HL-60/S4 treated with retinoic acid at 250 ng/mL for 4 days and 3 days (cell line): ENCODE measurements at regions not wholly inside any gene's neighbourhood (a gene's known extent, or its start where the extent isn't known, plus 50 kb on each side); places are given as distances from the start of the nearest gene placed in this dataset.

Source experiments
- in situ Hi-C: fragments of 300-500 bp; cut with MboI; formaldehyde crosslinking; loops from 2 replicates; pipeline ENCODE4 v1.7.0; 2022; ENCODE audit warnings: low sequenced_read_pairs

GRCh38 chr20:60304931-60305330, 346.7 kb downstream of the CDH26 start:
- in situ Hi-C loops: no loop called here

- in situ Hi-C loops: no loop called here
These were observed 347.9 kb downstream of the CDH26 start for GRCh38 chr20:60306105-60306504.

- in situ Hi-C loops: no loop called here
These were observed 348.3 kb downstream of the CDH26 start for GRCh38 chr20:60306551-60306950.

- in situ Hi-C loops: no loop called here
These were observed 352.5 kb downstream of the CDH26 start for GRCh38 chr20:60310560-60311349.

- in situ Hi-C loops: no loop called here
These were observed 355.0 kb downstream of the CDH26 start for GRCh38 chr20:60313191-60313590.

- in situ Hi-C loops: no loop called here
These were observed 355.4 kb downstream of the CDH26 start for GRCh38 chr20:60313614-60314013.

GRCh38 chr20:60314727-60315126, 356.5 kb downstream of the CDH26 start:
- in situ Hi-C loops: no loop called here

GRCh38 chr20:60316476-60317158, 358.4 kb downstream of the CDH26 start:
- in situ Hi-C loops: no loop called here

GRCh38 chr20:60317401-60317800, 359.2 kb downstream of the CDH26 start:
- in situ Hi-C loops: no loop called here

- in situ Hi-C loops: no loop called here
These were observed 363.4 kb downstream of the CDH26 start for GRCh38 chr20:60321601-60322000.

- in situ Hi-C loops: no loop called here
These were observed 368.6 kb downstream of the CDH26 start for GRCh38 chr20:60326821-60327220.

- in situ Hi-C loops: no loop called here
These were observed 369.9 kb downstream of the CDH26 start for GRCh38 chr20:60327971-60328660.

GRCh38 chr20:60330461-60330860, 372.2 kb downstream of the CDH26 start:
- in situ Hi-C loops: no loop called here

GRCh38 chr20:60331688-60332300, 373.6 kb downstream of the CDH26 start:
- in situ Hi-C loops: no loop called here

- in situ Hi-C loops: no loop called here
These were observed 374.3 kb downstream of the CDH26 start for GRCh38 chr20:60332523-60332922.

- in situ Hi-C loops: no loop called here
These were observed 376.7 kb downstream of the CDH26 start for GRCh38 chr20:60334911-60335310.

GRCh38 chr20:60338556-60338955, 380.3 kb downstream of the CDH26 start:
- in situ Hi-C loops: no loop called here

GRCh38 chr20:60339738-60340137, 381.5 kb downstream of the CDH26 start:
- in situ Hi-C loops: no loop called here

- in situ Hi-C loops: no loop called here
These were observed 382.0 kb downstream of the CDH26 start for GRCh38 chr20:60340232-60340631.

GRCh38 chr20:60341062-60341461, 382.8 kb downstream of the CDH26 start:
- in situ Hi-C loops: no loop called here

GRCh38 chr20:60345106-60345505, 386.9 kb downstream of the CDH26 start:
- in situ Hi-C loops: no loop called here
